Retinal pigment epithelial cell (primary cell): ENCODE measurements at regions not wholly inside any gene's neighbourhood (a gene's known extent, or its start where the extent isn't known, plus 50 kb on each side); places are given as distances from the start of the nearest gene placed in this dataset.

Experiments used
- DNase-seq: peaks from one replicate; pipeline ENCODE4 v3.0.0-alpha.2; 2010; ENCODE audit warnings: low read depth
- H3K4me3 ChIP-seq: 2 replicates; pipeline ENCODE4 v1.5.1; 2011; ENCODE audit warnings: mild to moderate bottlenecking, low read length, control low read depth, moderate library complexity
- CTCF ChIP-seq: conservative IDR thresholded peaks from 2 replicates; pipeline ENCODE4 v1.5.1; 2011; ENCODE audit warnings: low read depth, low read length, control low read depth, inconsistent platforms

- H3K4me3 ChIP-seq: no peak overlapping the region
- no peak for DNase-seq
- no peak for TF ChIP-seq CTCF
Observed at GRCh38 chr1:60833173-60833572, 249.2 kb upstream of the NFIA start.

- TF ChIP-seq CTCF: no peak
- no peak for DNase-seq
- no peak overlapping the region for H3K4me3 ChIP-seq
Observed at GRCh38 chr1:60832367-60832766, 250.0 kb upstream of the NFIA start.

GRCh38 chr1:60831780-60832179 is 250.6 kb upstream of the NFIA start:
- no peak overlapping the region for H3K4me3 ChIP-seq
- DNase-seq: no peak
- TF ChIP-seq CTCF: no peak

GRCh38 chr1:60828944-60829343 is 253.4 kb upstream of the NFIA start:
- TF ChIP-seq CTCF: no peak
- H3K4me3 ChIP-seq: no peak overlapping the region
- no peak for DNase-seq

GRCh38 chr1:60826320-60827094 is 255.9 kb upstream of the NFIA start:
- TF ChIP-seq CTCF: no peak
- DNase-seq: no peak
- no peak overlapping the region for H3K4me3 ChIP-seq

- TF ChIP-seq CTCF: peak; percentile 39
- DNase-seq: no peak
- H3K4me3 ChIP-seq: no peak overlapping the region
Observed at GRCh38 chr1:60825593-60825992, 256.8 kb upstream of the NFIA start.

GRCh38 chr1:60823151-60823550 is 259.2 kb upstream of the NFIA start:
- no peak overlapping the region for H3K4me3 ChIP-seq
- no peak for DNase-seq
- no peak for TF ChIP-seq CTCF
